GM12891 (cell line): ENCODE measurements at regions not wholly inside any gene's neighbourhood (a gene's known extent, or its start where the extent isn't known, plus 50 kb on each side); places are given as distances from the start of the nearest gene placed in this dataset.

ENCODE experiments used
- POLR2A ChIP-seq: IDR thresholded peaks from 2 replicates; pipeline ENCODE4 v1.6.1; 2011; ENCODE audit warnings: low read depth, low read length, control low read depth
- POLR2AphosphoS5 ChIP-seq: IDR thresholded peaks from 2 replicates; pipeline ENCODE4 v1.6.1; 2011; ENCODE audit warnings: low read depth, low read length, control low read depth
- TAF1 ChIP-seq: IDR thresholded peaks from 2 replicates; pipeline ENCODE4 v1.6.1; 2011; ENCODE audit warnings: low read depth, low read length, control low read depth

- TF ChIP-seq POLR2AphosphoS5 (no peak), POLR2A (no peak), TAF1 (no peak)
Observed at GRCh38 chr3:38994251-38994650, 57.5 kb downstream of the SCN11A start.
